ENCODE measurements at regions not wholly inside any gene's neighbourhood (a gene's known extent, or its start where the extent isn't known, plus 50 kb on each side); places are given as distances from the start of the nearest gene placed in this dataset.

DNA sequence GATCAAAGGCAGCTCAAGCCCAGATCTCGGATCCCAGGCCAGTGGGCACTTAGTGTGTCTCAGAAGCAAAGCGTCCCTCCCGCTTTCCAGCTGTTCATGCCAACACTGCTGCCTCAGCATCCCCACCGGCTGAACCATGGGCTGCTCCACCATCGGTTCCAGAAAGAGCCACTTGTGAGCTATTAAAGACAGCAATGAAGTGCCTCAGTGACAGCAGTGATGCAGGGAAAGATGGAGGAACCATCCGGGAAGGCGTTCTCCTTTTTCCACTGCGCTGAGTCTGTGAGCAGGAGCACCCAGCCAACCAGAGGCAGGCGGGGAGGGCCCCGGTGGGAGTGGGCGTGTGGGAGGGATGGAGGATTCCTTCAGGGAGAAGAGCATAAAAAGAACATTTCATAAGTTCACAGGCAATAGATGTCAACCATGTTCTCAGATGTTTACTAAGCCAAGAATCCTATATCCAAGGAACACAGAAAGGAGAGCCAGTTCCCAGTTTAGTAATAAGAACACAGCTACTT lies 96.2 kb upstream of the MKI67 start:
- Mint-ChIP-seq H3K27me3 (ENCODE audit: low read depth) (peaks cover 17% of the 10 kb centered on the region), H3K36me3 (ENCODE audit: low read depth) (no peaks in the 10 kb centered on the region)
- TF ChIP-seq, protein P1, sequence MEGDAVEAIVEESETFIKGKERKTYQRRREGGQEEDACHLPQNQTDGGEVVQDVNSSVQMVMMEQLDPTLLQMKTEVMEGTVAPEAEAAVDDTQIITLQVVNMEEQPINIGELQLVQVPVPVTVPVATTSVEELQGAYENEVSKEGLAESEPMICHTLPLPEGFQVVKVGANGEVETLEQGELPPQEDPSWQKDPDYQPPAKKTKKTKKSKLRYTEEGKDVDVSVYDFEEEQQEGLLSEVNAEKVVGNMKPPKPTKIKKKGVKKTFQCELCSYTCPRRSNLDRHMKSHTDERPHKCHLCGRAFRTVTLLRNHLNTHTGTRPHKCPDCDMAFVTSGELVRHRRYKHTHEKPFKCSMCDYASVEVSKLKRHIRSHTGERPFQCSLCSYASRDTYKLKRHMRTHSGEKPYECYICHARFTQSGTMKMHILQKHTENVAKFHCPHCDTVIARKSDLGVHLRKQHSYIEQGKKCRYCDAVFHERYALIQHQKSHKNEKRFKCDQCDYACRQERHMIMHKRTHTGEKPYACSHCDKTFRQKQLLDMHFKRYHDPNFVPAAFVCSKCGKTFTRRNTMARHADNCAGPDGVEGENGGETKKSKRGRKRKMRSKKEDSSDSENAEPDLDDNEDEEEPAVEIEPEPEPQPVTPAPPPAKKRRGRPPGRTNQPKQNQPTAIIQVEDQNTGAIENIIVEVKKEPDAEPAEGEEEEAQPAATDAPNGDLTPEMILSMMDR (conservative IDR thresholded peaks at IDR 0.05) = no peak

DNA sequence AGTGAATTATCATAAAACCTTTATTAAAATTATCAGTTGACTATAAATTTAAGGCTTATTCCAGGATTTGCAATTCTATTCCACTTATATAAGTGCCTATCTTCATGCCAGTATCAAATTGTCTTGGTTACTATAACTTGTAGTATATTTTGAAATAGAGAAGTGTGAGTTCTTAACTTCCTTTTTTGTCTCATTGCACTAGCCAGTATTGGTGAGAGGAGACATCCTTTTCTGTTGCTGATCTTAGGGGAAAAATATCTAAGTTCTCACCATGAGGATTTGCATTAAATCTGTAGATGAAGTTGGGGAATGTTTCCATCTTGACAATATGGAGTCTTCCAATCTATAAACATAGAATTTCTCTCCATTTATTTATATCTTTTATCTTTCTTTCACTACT lies 104.2 kb upstream of the MKI67 start:
- TF ChIP-seq, protein P1 (conservative IDR thresholded peaks at IDR 0.05) = no peak
- peaks cover 4% of the 10 kb centered on the region for H3K36me3 Mint-ChIP-seq (ENCODE audit: low read depth)
- H3K4me3 Mint-ChIP-seq = no peak overlapping the region
- DNase-seq (ENCODE audit: low read depth, low spot score) = no peak
- H3K27ac Mint-ChIP-seq (ENCODE audit: unreplicated experiment) = no peak overlapping the region
- peaks cover 13% of the 10 kb centered on the region for H3K9me3 Mint-ChIP-seq
- H3K4me1 Mint-ChIP-seq = peaks cover 8% of the 10 kb centered on the region
- H3K27me3 Mint-ChIP-seq (ENCODE audit: low read depth) = peaks cover 24% of the 10 kb centered on the region

More for the DNA sequence above, 96.2 kb upstream of the MKI67 start:
- no peak overlapping the region for H3K4me3 Mint-ChIP-seq
- peaks cover 10% of the 10 kb centered on the region for H3K4me1 Mint-ChIP-seq
- DNase-seq (ENCODE audit: low read depth, low spot score) = no peak
- no peak overlapping the region for H3K27ac Mint-ChIP-seq (ENCODE audit: unreplicated experiment)
- no peaks in the 10 kb centered on the region for H3K9me3 Mint-ChIP-seq

DNA sequence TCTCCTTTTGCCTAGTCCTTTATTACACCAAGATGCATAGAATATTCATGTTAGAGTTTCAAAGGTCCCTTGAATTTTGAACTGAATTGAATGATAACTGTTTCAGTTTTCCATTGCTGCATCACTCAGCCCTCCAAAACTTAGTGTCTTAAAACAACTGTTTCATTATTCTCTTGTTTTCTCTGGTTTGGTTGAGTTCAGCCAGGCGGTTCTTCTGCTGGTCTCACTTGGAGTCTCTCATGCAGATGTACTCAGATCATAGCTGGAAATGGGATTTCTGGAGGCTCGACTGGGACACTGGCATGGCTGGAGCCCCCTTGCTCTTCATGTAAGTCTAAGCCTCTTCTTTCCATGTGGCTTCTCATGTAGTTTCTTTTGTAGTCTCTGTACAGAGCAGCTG lies 107.2 kb upstream of the MKI67 start:
- H3K27ac Mint-ChIP-seq (ENCODE audit: unreplicated experiment) = no peak overlapping the region
- no peak overlapping the region for H3K4me3 Mint-ChIP-seq
- no peak for DNase-seq (ENCODE audit: low read depth, low spot score)
- TF ChIP-seq, protein P1 (conservative IDR thresholded peaks at IDR 0.05) = no peak
- H3K36me3 Mint-ChIP-seq (ENCODE audit: low read depth) = peaks cover 4% of the 10 kb centered on the region
- H3K4me1 Mint-ChIP-seq = peaks cover 8% of the 10 kb centered on the region
- H3K9me3 Mint-ChIP-seq = peaks cover 13% of the 10 kb centered on the region
- H3K27me3 Mint-ChIP-seq (ENCODE audit: low read depth) = peaks cover 11% of the 10 kb centered on the region

DNA sequence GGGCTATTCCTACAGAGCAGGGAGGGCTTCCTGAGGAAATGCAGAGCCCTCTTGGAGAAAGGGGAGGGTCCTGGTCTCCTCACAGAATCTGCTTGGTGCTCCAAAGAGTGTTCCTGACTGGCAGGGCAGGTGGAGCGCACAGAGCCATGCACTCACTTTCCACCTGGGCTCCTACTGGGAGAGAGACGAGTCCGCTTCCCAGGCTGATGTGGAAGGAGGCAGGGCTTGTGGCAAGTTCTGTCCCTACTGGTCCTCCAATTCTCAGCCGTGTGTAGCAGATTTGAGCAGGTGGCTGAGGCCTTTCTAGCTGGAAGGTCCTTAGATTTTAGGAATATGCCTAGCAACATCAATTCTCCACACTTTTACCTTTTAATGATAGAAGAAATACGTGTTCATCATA lies 111.5 kb upstream of the MKI67 start:
- Mint-ChIP-seq H3K4me1 (peaks cover 8% of the 10 kb centered on the region), H3K9me3 (peaks cover 13% of the 10 kb centered on the region), H3K27me3 (ENCODE audit: low read depth) (peaks cover 5% of the 10 kb centered on the region), H3K36me3 (ENCODE audit: low read depth) (peaks cover 4% of the 10 kb centered on the region), H3K27ac (ENCODE audit: unreplicated experiment) (no peak overlapping the region), H3K4me3 (no peak overlapping the region)
- no peak for DNase-seq (ENCODE audit: low read depth, low spot score)
- TF ChIP-seq, protein P1 (conservative IDR thresholded peaks at IDR 0.05) = no peak

DNA sequence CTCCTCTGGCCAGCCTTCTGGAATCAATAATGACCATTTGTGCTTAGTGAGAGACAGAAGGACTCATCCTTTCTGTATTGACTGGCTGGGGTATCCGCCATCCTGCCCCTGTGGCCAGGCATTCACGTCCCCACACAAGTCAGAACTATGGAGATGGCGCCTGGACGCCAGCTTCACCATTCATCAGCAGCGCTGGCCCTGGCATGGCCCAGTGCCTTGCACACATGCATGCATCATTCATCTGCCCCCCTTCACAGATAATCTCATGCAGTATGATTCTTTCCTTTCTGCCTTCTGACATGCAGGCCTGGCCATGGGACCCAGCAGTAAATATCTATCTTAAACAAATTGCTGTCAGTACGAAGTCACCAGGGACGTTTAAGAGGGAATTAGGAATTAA lies 114.8 kb upstream of the MKI67 start:
- Mint-ChIP-seq H3K27ac (ENCODE audit: unreplicated experiment) (no peak overlapping the region), H3K36me3 (ENCODE audit: low read depth) (no peaks in the 10 kb centered on the region), H3K27me3 (ENCODE audit: low read depth) (peaks cover 2% of the 10 kb centered on the region), H3K9me3 (peaks cover 2% of the 10 kb centered on the region), H3K4me1 (peaks cover 8% of the 10 kb centered on the region), H3K4me3 (no peak overlapping the region)
- DNase-seq (ENCODE audit: low read depth, low spot score) = no peak
- TF ChIP-seq, protein P1 (conservative IDR thresholded peaks at IDR 0.05) = no peak

All from neural crest cell (in vitro differentiated cells).